Sigmoid colon (tissue), 6 donors: ENCODE measurements at regions not wholly inside any gene's neighbourhood (a gene's known extent, or its start where the extent isn't known, plus 50 kb on each side); places are given as distances from the start of the nearest gene placed in this dataset.

Source experiments
- DNase-seq: peaks from one replicate; pipeline ENCODE4 v3.0.0-alpha.2; 2019
- H3K27ac ChIP-seq, 4 donors: fragments of 200-600 bp; sonication (generic); one replicate each; pipeline ENCODE4 v1.5.1; 2016 to 2019; ENCODE audit warnings: mild to moderate bottlenecking in 1 of 4
- H3K27me3 ChIP-seq, 3 donors: fragments of 200-600 bp; sonication (generic); one replicate each; pipeline ENCODE4 v1.5.1; 2019; ENCODE audit warnings: mild to moderate bottlenecking in 1 of 3
- H3K36me3 ChIP-seq, 4 donors: fragments of 200-600 bp; sonication (generic); one replicate each; pipeline ENCODE4 v1.5.1; 2016 to 2019
- H3K4me1 ChIP-seq, 4 donors: fragments of 200-600 bp; sonication (generic); one replicate each; pipeline ENCODE4 v1.5.1; 2017 to 2019
- H3K4me3 ChIP-seq, 4 donors: fragments of 200-600 bp; sonication (generic); one replicate each; pipeline ENCODE4 v1.5.1; 2017 to 2019; ENCODE audit warnings: mild to moderate bottlenecking in 2 of 4, moderate library complexity in 1 of 4
- H3K9me3 ChIP-seq, 4 donors: fragments of 200-600 bp in 3 of 4; sonication (generic) in 3 of 4; one replicate each; pipeline versions ENCODE4 v1.5.1 to v1.6.1; 2013 to 2019
- CTCF ChIP-seq, 4 experiments: fragments of 450-650 bp in 3 of 4; fragments of 200-600 bp in 1 of 4; IDR thresholded peaks; one replicate each; pipeline ENCODE4 v1.5.1; 2016 to 2019; ENCODE audit warnings: antibody characterized with exemption in 4 of 4, mild to moderate bottlenecking in 3 of 4, moderate library complexity in 2 of 4
- EP300 ChIP-seq, 4 donors: sonication (generic); formaldehyde crosslinking; IDR thresholded peaks; one replicate each; pipeline ENCODE4 v1.6.1; 2017; ENCODE audit warnings: antibody characterized with exemption in 4 of 4
- POLR2A ChIP-seq, 2 donors: fragments of 450-650 bp; IDR thresholded peaks; one replicate each; pipeline ENCODE4 v1.6.1; 2016; ENCODE audit warnings: antibody characterized with exemption in 2 of 2, mild to moderate bottlenecking in 2 of 2, moderate library complexity in 2 of 2
- POLR2AphosphoS5 ChIP-seq, 4 donors: sonication (generic); formaldehyde crosslinking; IDR thresholded peaks; one replicate each; pipeline ENCODE4 v1.6.1; 2017; ENCODE audit warnings: antibody characterized with exemption in 4 of 4
- WGBS, 2 donors: extraction: QIAGEN DNeasy Blood & Tissue Kit; methylation state at CpG; one replicate each; pipeline ENCODE4 v1.1.7; 2013; 5-methylcytosine and 5-hydroxymethylcytosine counted together
- intact Hi-C: fragments of 100-400 bp; cut with DNase I; formaldehyde crosslinking; loops from one replicate; pipeline ENCODE4 v1.15.1; 2023
- donor health status: healthy with polysubstance abuse.
- donor health status: healthy.

- TF ChIP-seq CTCF (IDR thresholded peaks at IDR 0.05): no peak
- no peak for TF ChIP-seq POLR2A (IDR thresholded peaks at IDR 0.05)
- TF ChIP-seq EP300 (IDR thresholded peaks at IDR 0.05): no peak
- H3K4me3 ChIP-seq: no peak overlapping the region
- DNase-seq: no peak
- no peaks in the 10 kb centered on the region for H3K36me3 ChIP-seq
- no peaks in the 10 kb centered on the region for H3K4me1 ChIP-seq
- no peak overlapping the region for H3K27ac ChIP-seq
- intact Hi-C loops: no loop called here
- no peaks in the 10 kb centered on the region for H3K9me3 ChIP-seq
- WGBS, 2 donors: 75 to 77% methylated on average over 2 of the region's 2 CpGs
- H3K27me3 ChIP-seq: no peaks in the 10 kb centered on the region
These were observed 846.4 kb upstream of the EYS start for GRCh38 chr6:66553441-66553840.

GRCh38 chr6:66538551-66539135 lies 831.6 kb upstream of the EYS start:
- TF ChIP-seq EP300 (IDR thresholded peaks at IDR 0.05) (no peak), CTCF (IDR thresholded peaks at IDR 0.05) (no peak), POLR2AphosphoS5 (IDR thresholded peaks at IDR 0.05) (no peak), POLR2A (IDR thresholded peaks at IDR 0.05) (no peak)

GRCh38 chr6:66533921-66534404 lies 826.9 kb upstream of the EYS start:
- no peak for TF ChIP-seq EP300 (IDR thresholded peaks at IDR 0.05)
- no peak for TF ChIP-seq POLR2AphosphoS5 (IDR thresholded peaks at IDR 0.05)
- no peak for TF ChIP-seq CTCF (IDR thresholded peaks at IDR 0.05)
- no peak for TF ChIP-seq POLR2A (IDR thresholded peaks at IDR 0.05)
- Histone ChIP-seq H3K9me3 (no peaks in the 10 kb centered on the region), H3K4me3 (no peak overlapping the region), H3K27me3 (no peaks in the 10 kb centered on the region), H3K27ac (no peak overlapping the region), H3K4me1 (no peaks in the 10 kb centered on the region), H3K36me3 (no peaks in the 10 kb centered on the region)
- DNase-seq: no peak
- intact Hi-C loops: no loop called here
- 12 to 15% methylated on average over 4 of the region's 4 CpGs for WGBS, 2 donors

More at GRCh38 chr6:66538551-66539135, 831.6 kb upstream of the EYS start:
- intact Hi-C loops: no loop called here
- H3K27me3 ChIP-seq: no peaks in the 10 kb centered on the region
- no peak overlapping the region for H3K4me3 ChIP-seq
- H3K4me1 ChIP-seq: no peaks in the 10 kb centered on the region
- H3K9me3 ChIP-seq: no peaks in the 10 kb centered on the region
- 66 to 80% methylated on average over 1 of the region's 1 CpG for WGBS, 2 donors
- no peaks in the 10 kb centered on the region for H3K36me3 ChIP-seq
- no peak overlapping the region for H3K27ac ChIP-seq
- no peak for DNase-seq

- no peak overlapping the region for H3K27ac ChIP-seq
- intact Hi-C loops: no loop called here
- no peaks in the 10 kb centered on the region for H3K36me3 ChIP-seq
- TF ChIP-seq CTCF (IDR thresholded peaks at IDR 0.05) (no peak), POLR2AphosphoS5 (IDR thresholded peaks at IDR 0.05) (no peak), EP300 (IDR thresholded peaks at IDR 0.05) (no peak), POLR2A (IDR thresholded peaks at IDR 0.05) (no peak)
- no peaks in the 10 kb centered on the region for H3K9me3 ChIP-seq
- H3K4me1 ChIP-seq: no peaks in the 10 kb centered on the region
- WGBS, 2 donors: 89 to 92% methylated on average over 3 of the region's 3 CpGs
- no peak for DNase-seq
- no peak overlapping the region for H3K4me3 ChIP-seq
- no peaks in the 10 kb centered on the region for H3K27me3 ChIP-seq
These were observed 819.0 kb upstream of the EYS start for GRCh38 chr6:66526061-66526460.

GRCh38 chr6:66522864-66523263 lies 815.8 kb upstream of the EYS start:
- no peak for DNase-seq
- intact Hi-C loops: no loop called here
- Histone ChIP-seq H3K9me3 (no peaks in the 10 kb centered on the region), H3K4me3 (no peak overlapping the region), H3K27me3 (no peaks in the 10 kb centered on the region), H3K27ac (no peak overlapping the region), H3K36me3 (no peaks in the 10 kb centered on the region), H3K4me1 (no peaks in the 10 kb centered on the region)
- 79 to 83% methylated on average over 2 of the region's 2 CpGs for WGBS, 2 donors
- no peak for TF ChIP-seq POLR2AphosphoS5 (IDR thresholded peaks at IDR 0.05)
- no peak for TF ChIP-seq EP300 (IDR thresholded peaks at IDR 0.05)
- TF ChIP-seq CTCF (IDR thresholded peaks at IDR 0.05): no peak
- no peak for TF ChIP-seq POLR2A (IDR thresholded peaks at IDR 0.05)
